Panc1 (cell line): ENCODE measurements at regions not wholly inside any gene's neighbourhood (a gene's known extent, or its start where the extent isn't known, plus 50 kb on each side); places are given as distances from the start of the nearest gene placed in this dataset.

Experiments used
- ATAC-seq: fragments of 200-7000 bp; cut with Tn5 transposase; 2 replicates; pipeline ENCODE4 v1.9.1; 2020; ENCODE audit warnings: mild to moderate bottlenecking, moderate library complexity
- BruUV-seq: library from RNA; stranded (reverse); fragments of 400-500 nt; replicated peaks from 2 replicates; lab custom pipeline; 2021; lab: Mats Ljungman, UMichigan
- CTCF ChIA-PET: fragments of 300-600 bp; sonication (Branson Sonifier 250); formaldehyde crosslinking; loops from one replicate; lab custom pipeline; 2022; ENCODE audit warnings: antibody characterized with exemption; lab: Charles Lee
- POLR2A ChIA-PET: fragments of 300-600 bp; sonication (Branson Sonifier 250); formaldehyde crosslinking; loops from one replicate; lab custom pipeline; 2022; ENCODE audit warnings: antibody characterized with exemption; lab: Charles Lee
- DNase-seq: peaks from one replicate; pipeline ENCODE4 v3.0.0-alpha.2; 2010; ENCODE audit warnings: low read depth, low spot score
- H3K27ac ChIP-seq: 2 replicates; pipeline ENCODE4 v1.5.1; 2011; ENCODE audit warnings: mild to moderate bottlenecking, low read length, inconsistent platforms
- H3K27me3 ChIP-seq: fragments of 200-500 bp; sonication (Bioruptor generic); 2 replicates; pipeline ENCODE4 v1.6.0; 2014; ENCODE audit warnings: low read length, inconsistent platforms; ENCODE audit not compliant: control insufficient read depth, insufficient read depth
- H3K36me3 ChIP-seq: fragments of 200-500 bp; sonication (Bioruptor generic); 2 replicates; pipeline ENCODE4 v1.5.1; 2014; ENCODE audit warnings: inconsistent platforms, mild to moderate bottlenecking, low read length, moderate library complexity; ENCODE audit not compliant: control insufficient read depth, insufficient read depth
- H3K4me1 ChIP-seq: 2 replicates; pipeline ENCODE4 v1.5.1; 2011; ENCODE audit warnings: inconsistent platforms, mild to moderate bottlenecking, low read length, moderate library complexity; ENCODE audit not compliant: control insufficient read depth, insufficient read depth
- H3K4me3 ChIP-seq, 2 experiments: 2 replicates each; pipeline ENCODE4 v1.5.1; 2011 to 2012; ENCODE audit warnings: low read depth in 2 of 2, low read length in 2 of 2, mild to moderate bottlenecking in 2 of 2, inconsistent platforms in 1 of 2, moderate library complexity in 1 of 2
- H3K9me3 ChIP-seq: fragments of 200-500 bp; sonication (Bioruptor generic); 2 replicates; pipeline ENCODE4 v1.5.1; 2014; ENCODE audit warnings: low read depth, mild to moderate bottlenecking, inconsistent platforms, low read length, moderate library complexity; ENCODE audit not compliant: control insufficient read depth, insufficient read depth
- POLR2AphosphoS5 ChIP-seq: IDR thresholded peaks from 2 replicates; pipeline ENCODE4 v1.6.1; 2012; ENCODE audit warnings: mild to moderate bottlenecking, low read depth, low read length, moderate library complexity
- REST ChIP-seq, 2 experiments: IDR thresholded peaks; 2 replicates each; pipeline ENCODE4 v1.6.1; 2011 to 2012; ENCODE audit warnings: low read depth in 2 of 2, control low read depth in 1 of 2, low read length in 1 of 2, mild to moderate bottlenecking in 1 of 2, moderate library complexity in 1 of 2; ENCODE audit not compliant: insufficient read depth in 1 of 2
- SIN3A ChIP-seq: IDR thresholded peaks from 2 replicates; pipeline ENCODE4 v1.6.1; 2012; ENCODE audit warnings: low read depth, mild to moderate bottlenecking, low read length, moderate library complexity, borderline replicate concordance; ENCODE audit not compliant: insufficient read depth
- TCF7L2 ChIP-seq: IDR thresholded peaks from 2 replicates; pipeline ENCODE4 v1.6.1; 2011; ENCODE audit warnings: mild to moderate bottlenecking, low read depth, low read length, inconsistent platforms
- in situ Hi-C: cut with HindIII; loops from 2 replicates; pipeline ENCODE4 v1.10.0; 2016; ENCODE audit warnings: low sequenced_read_pairs, low pct_unique_long_range_greater_than_20kb
- intact Hi-C: fragments of 100-400 bp; cut with micrococcal nuclease; formaldehyde crosslinking; loops from one replicate; pipeline ENCODE4 v1.10.0; 2022; ENCODE audit not compliant: unreplicated experiment
- TF ChIP-seq, protein P1 (sequence below): fragments of 450-650 bp; IDR thresholded peaks from 2 replicates; pipeline ENCODE4 v1.5.1; 2017; ENCODE audit warnings: mild to moderate bottlenecking

- Histone ChIP-seq H3K36me3 (no peaks in the 10 kb centered on the region), H3K27me3 (no peaks in the 10 kb centered on the region), H3K9me3 (no peaks in the 10 kb centered on the region), H3K4me3 (no peak overlapping the region), H3K4me1 (no peaks in the 10 kb centered on the region), H3K27ac (no peak overlapping the region)
- DNase-seq (no peak), ATAC-seq (no peak)
- TF ChIP-seq REST (IDR thresholded peaks at IDR 0.05; ENCODE audit: insufficient read depth in 1 of 2, low read depth in 2 of 2, low read length in 1 of 2) (no peak), POLR2AphosphoS5 (no peak), TCF7L2 (no peak), SIN3A (no peak)
- TF ChIP-seq, protein P1, sequence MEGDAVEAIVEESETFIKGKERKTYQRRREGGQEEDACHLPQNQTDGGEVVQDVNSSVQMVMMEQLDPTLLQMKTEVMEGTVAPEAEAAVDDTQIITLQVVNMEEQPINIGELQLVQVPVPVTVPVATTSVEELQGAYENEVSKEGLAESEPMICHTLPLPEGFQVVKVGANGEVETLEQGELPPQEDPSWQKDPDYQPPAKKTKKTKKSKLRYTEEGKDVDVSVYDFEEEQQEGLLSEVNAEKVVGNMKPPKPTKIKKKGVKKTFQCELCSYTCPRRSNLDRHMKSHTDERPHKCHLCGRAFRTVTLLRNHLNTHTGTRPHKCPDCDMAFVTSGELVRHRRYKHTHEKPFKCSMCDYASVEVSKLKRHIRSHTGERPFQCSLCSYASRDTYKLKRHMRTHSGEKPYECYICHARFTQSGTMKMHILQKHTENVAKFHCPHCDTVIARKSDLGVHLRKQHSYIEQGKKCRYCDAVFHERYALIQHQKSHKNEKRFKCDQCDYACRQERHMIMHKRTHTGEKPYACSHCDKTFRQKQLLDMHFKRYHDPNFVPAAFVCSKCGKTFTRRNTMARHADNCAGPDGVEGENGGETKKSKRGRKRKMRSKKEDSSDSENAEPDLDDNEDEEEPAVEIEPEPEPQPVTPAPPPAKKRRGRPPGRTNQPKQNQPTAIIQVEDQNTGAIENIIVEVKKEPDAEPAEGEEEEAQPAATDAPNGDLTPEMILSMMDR: no peak
- BruUV-seq: no TSS peak
- in situ Hi-C loops (no loop called here), intact Hi-C loops (no loop called here)
- CTCF ChIA-PET: no interaction called here
- POLR2A ChIA-PET: no interaction called here
Measured at GRCh38 chr7:52362521-52362920, 672.9 kb upstream of the POM121L12 start.

DNA sequence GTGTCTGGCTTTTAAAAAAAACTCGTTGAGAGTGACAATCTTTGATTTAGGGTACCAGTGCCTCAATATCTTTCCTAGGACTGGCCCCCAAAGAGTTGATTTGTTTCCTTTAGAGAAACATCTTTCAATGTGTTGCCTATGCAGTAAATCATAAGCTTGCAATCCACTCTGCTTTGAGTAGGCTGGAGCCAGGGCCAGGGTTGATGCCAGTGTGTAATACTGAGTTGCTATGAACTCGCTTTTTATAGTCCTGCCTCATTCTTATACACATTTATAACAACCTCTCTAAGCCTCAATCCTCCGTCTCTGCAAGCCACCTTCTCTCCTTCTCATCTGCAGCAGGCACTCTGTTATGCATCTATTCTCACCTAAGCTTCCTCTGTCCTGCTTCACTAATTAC lies 674.9 kb upstream of the POM121L12 start:
- in situ Hi-C loops (no loop called here), intact Hi-C loops (no loop called here)
- DNase-seq (no peak), ATAC-seq (no peak)
- Histone ChIP-seq H3K9me3 (no peaks in the 10 kb centered on the region), H3K4me3 (no peak overlapping the region), H3K4me1 (no peaks in the 10 kb centered on the region), H3K27me3 (no peaks in the 10 kb centered on the region), H3K36me3 (no peaks in the 10 kb centered on the region), H3K27ac (no peak overlapping the region)
- no TSS peak for BruUV-seq
- no peak for TF ChIP-seq REST (IDR thresholded peaks at IDR 0.05; ENCODE audit: insufficient read depth in 1 of 2, low read depth in 2 of 2, low read length in 1 of 2)
- TF ChIP-seq, protein P1: no peak
- CTCF ChIA-PET: no interaction called here
- POLR2A ChIA-PET: no interaction called here
